Thyroid gland (tissue), 4 donors: ENCODE measurements at regions not wholly inside any gene's neighbourhood (a gene's known extent, or its start where the extent isn't known, plus 50 kb on each side); places are given as distances from the start of the nearest gene placed in this dataset.
"Not testable (repeated sequence)": the region's sequence is repeated elsewhere in the genome, so short reads cannot be mapped to it uniquely, and the experiment has no call there.

ENCODE experiments used
- DNase-seq, 2 donors: peaks; one replicate each; pipeline ENCODE4 v3.0.0-alpha.2; 2019
- H3K27ac ChIP-seq, 3 donors: fragments of 200-600 bp; sonication (generic); 1 replicate in 2 of 3; 2 replicates in 1 of 3; pipeline ENCODE4 v1.5.1; 2016 to 2019; ENCODE audit warnings: mild to moderate bottlenecking in 1 of 3, moderate library complexity in 1 of 3
- H3K27me3 ChIP-seq: fragments of 200-600 bp; sonication (generic); one replicate; pipeline ENCODE4 v1.5.1; 2019
- H3K36me3 ChIP-seq, 2 donors: fragments of 200-600 bp; sonication (generic); one replicate each; pipeline ENCODE4 v1.5.1; 2016 to 2019
- H3K4me1 ChIP-seq, 2 donors: fragments of 200-600 bp; sonication (generic); one replicate each; pipeline ENCODE4 v1.5.1; 2017 to 2019
- H3K4me3 ChIP-seq, 3 donors: fragments of 200-600 bp; sonication (generic); replicated peaks in 1 of 3; 1 replicate in 2 of 3; 2 replicates in 1 of 3; pipeline ENCODE4 v1.5.1; 2016; ENCODE audit warnings: mild to moderate bottlenecking in 1 of 3
- H3K9me3 ChIP-seq: fragments of 200-600 bp; sonication (generic); one replicate; pipeline ENCODE4 v1.5.1; 2017
- CTCF ChIP-seq, 6 experiments: fragments of 200-600 bp in 3 of 6; fragments of 450-650 bp in 3 of 6; sonication (generic) in 3 of 6; IDR thresholded peaks; one replicate each; pipeline ENCODE4 v1.5.1; 2016 to 2019; ENCODE audit warnings: antibody characterized with exemption in 6 of 6, mild to moderate bottlenecking in 2 of 6, inconsistent platforms in 1 of 6, moderate library complexity in 1 of 6
- POLR2A ChIP-seq, 2 donors: fragments of 450-650 bp; IDR thresholded peaks; one replicate each; pipeline ENCODE4 v1.6.1; 2017; ENCODE audit warnings: antibody characterized with exemption in 2 of 2, mild to moderate bottlenecking in 2 of 2, moderate library complexity in 1 of 2
- WGBS, 2 donors: methylation state at CpG; one replicate each; pipeline ENCODE4 v1.1.5; 2017; 5-methylcytosine and 5-hydroxymethylcytosine counted together
- intact Hi-C: fragments of 100-400 bp; cut with DNase I; formaldehyde crosslinking; loops from one replicate; pipeline ENCODE4 v1.15.1; 2023

DNA sequence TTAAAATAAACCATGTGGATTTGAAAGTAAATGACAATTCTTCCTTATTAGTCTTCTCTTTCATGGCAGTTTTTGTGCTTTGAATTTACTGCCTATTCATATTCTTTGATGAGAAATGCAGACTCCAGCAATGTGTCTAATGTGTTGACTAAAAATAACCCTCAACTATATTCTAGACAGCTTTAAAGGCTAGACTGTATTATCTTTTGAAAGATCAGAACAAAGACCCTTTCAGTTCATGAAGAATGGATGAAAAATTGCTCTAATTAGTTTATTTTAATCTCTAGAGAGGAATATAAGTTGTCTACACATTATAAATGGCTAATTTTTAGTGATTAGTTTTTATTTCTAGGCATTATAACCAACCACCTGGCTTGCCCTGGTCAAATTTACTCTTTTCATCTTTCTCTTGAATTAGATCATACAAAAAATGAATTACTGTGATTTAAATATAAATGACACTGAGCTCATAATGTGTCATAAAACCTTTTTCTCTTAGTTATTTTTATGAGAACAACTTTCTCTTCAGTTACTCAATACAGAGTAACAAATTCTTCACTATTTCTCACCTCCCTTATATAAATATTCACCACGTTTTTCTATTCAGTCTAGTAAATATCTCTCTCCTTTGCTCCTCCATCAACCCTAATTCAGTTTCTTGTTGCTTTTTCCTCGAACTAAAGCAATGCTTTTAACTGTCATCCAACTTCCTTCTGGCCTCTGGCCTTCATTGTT lies 428.5 kb upstream of the TMPRSS15 start:
- Histone ChIP-seq H3K9me3 (no peaks in the 10 kb centered on the region), H3K4me1 (no peaks in the 10 kb centered on the region), H3K27me3 (no peaks in the 10 kb centered on the region), H3K36me3 (no peaks in the 10 kb centered on the region), H3K27ac (no peak overlapping the region), H3K4me3 (no peak overlapping the region)
- intact Hi-C loops: no loop called here
- DNase-seq: no peak
- WGBS, 2 donors: 40 to 52% methylated on average over 2 of the region's 2 CpGs
- TF ChIP-seq POLR2A (IDR thresholded peaks at IDR 0.05) (no peak), CTCF (IDR thresholded peaks at IDR 0.05) (no peak)

GRCh38 chr21:18832950-18833349 lies 429.4 kb upstream of the TMPRSS15 start:
- WGBS, 2 donors: 63 to 79% methylated on average over 2 of the region's 2 CpGs

GRCh38 chr21:18834121-18834520 lies 430.5 kb upstream of the TMPRSS15 start:
- DNase-seq, H3K27me3 ChIP-seq, intact Hi-C loops, H3K36me3 ChIP-seq, H3K4me3 ChIP-seq, H3K4me1 ChIP-seq, H3K9me3 ChIP-seq, H3K27ac ChIP-seq: not testable (repeated sequence)
- WGBS, 2 donors: 68 to 95% methylated on average over 2 of the region's 2 CpGs

More at GRCh38 chr21:18832950-18833349, 429.4 kb upstream of the TMPRSS15 start:
- TF ChIP-seq POLR2A (IDR thresholded peaks at IDR 0.05) (no peak), CTCF (IDR thresholded peaks at IDR 0.05) (no peak)
- Histone ChIP-seq H3K4me3 (no peak overlapping the region), H3K4me1 (no peaks in the 10 kb centered on the region), H3K27ac (no peak overlapping the region), H3K9me3 (no peaks in the 10 kb centered on the region), H3K27me3 (no peaks in the 10 kb centered on the region), H3K36me3 (no peaks in the 10 kb centered on the region)
- DNase-seq: no peak
- intact Hi-C loops: no loop called here

DNA sequence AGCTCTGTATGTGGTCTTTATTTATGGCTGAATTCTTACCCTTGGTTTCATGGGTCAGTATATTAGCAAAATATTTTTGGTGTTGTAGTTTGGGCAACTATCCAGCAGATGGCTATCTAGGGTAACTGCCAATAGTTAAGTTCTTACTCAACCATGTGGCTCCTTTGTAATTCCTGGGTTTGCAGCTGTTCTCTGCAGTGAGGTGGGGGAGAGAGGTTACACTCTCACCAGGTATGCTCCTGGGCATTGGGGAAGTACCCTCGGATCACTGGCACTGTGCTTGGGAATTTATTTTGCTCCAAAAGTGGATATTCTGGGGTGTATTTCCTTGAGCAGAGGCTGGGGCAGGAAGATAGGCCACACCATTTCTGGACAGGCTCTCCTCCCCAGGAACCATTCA lies 436.7 kb upstream of the TMPRSS15 start:
- H3K36me3 ChIP-seq: no peaks in the 10 kb centered on the region
- H3K27me3 ChIP-seq: no peaks in the 10 kb centered on the region
- TF ChIP-seq CTCF (IDR thresholded peaks at IDR 0.05) (no peak), POLR2A (IDR thresholded peaks at IDR 0.05) (no peak)
- H3K9me3 ChIP-seq: no peaks in the 10 kb centered on the region
- no peak for DNase-seq
- intact Hi-C loops: no loop called here
- no peak overlapping the region for H3K4me3 ChIP-seq
- no peak overlapping the region for H3K27ac ChIP-seq
- no peaks in the 10 kb centered on the region for H3K4me1 ChIP-seq
- WGBS, 2 donors: 44 to 56% methylated on average over 1 of the region's 1 CpG

DNA sequence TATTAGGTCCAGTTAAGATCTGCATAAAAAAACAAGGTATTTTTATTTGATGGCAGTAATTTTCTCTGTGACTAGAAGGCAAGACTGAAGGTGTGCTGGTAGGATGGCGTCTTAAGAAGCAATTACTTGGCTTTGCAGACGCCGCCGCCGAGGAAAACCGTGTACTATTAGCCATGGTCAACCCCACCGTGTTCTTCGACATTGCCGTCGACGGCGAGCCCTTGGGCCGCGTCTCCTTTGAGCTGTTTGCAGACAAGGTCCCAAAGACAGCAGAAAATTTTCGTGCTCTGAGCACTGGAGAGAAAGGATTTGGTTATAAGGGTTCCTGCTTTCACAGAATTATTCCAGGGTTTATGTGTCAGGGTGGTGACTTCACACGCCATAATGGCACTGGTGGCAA lies 454.0 kb upstream of the TMPRSS15 start:
- H3K27ac ChIP-seq, H3K9me3 ChIP-seq, H3K27me3 ChIP-seq, DNase-seq, H3K36me3 ChIP-seq, H3K4me3 ChIP-seq, H3K4me1 ChIP-seq, intact Hi-C loops: not testable (repeated sequence)
- 90 to 92% methylated on average over 16 of the region's 16 CpGs for whole genome bisulfite sequencing, 2 donors

GRCh38 chr21:18869104-18869503 lies 465.5 kb upstream of the TMPRSS15 start:
- Histone ChIP-seq H3K4me1 (no peaks in the 10 kb centered on the region), H3K27me3 (no peaks in the 10 kb centered on the region), H3K9me3 (no peaks in the 10 kb centered on the region), H3K27ac (no peak overlapping the region), H3K4me3 (no peak overlapping the region), H3K36me3 (no peaks in the 10 kb centered on the region)
- WGBS, 2 donors: 0 to 55% methylated on average over 1 of the region's 1 CpG
- TF ChIP-seq CTCF (IDR thresholded peaks at IDR 0.05): no peak
- no peak for TF ChIP-seq POLR2A (IDR thresholded peaks at IDR 0.05)
- DNase-seq: no peak
- intact Hi-C loops: no loop called here
